SK-N-MC (cell line): ENCODE measurements at regions not wholly inside any gene's neighbourhood (a gene's known extent, or its start where the extent isn't known, plus 50 kb on each side); places are given as distances from the start of the nearest gene placed in this dataset.

Experiments used
- EZH2 ChIP-seq: fragments of 200-600 bp; sonication (generic); IDR thresholded peaks from one replicate; pipeline ENCODE4 v1.6.1; 2017; ENCODE audit warnings: antibody characterized with exemption
- FOXP2 ChIP-seq: optimal IDR thresholded peaks from 2 replicates; pipeline ENCODE3; 2011; ENCODE audit warnings: mild to moderate bottlenecking, moderate library complexity; ENCODE audit not compliant: insufficient read depth; ENCODE audit errors: extremely low read length, control extremely low read depth
- POLR2AphosphoS5 ChIP-seq: IDR thresholded peaks from 2 replicates; pipeline ENCODE4 v1.6.1; 2012; ENCODE audit warnings: mild to moderate bottlenecking, low read depth, low read length, borderline replicate concordance

DNA sequence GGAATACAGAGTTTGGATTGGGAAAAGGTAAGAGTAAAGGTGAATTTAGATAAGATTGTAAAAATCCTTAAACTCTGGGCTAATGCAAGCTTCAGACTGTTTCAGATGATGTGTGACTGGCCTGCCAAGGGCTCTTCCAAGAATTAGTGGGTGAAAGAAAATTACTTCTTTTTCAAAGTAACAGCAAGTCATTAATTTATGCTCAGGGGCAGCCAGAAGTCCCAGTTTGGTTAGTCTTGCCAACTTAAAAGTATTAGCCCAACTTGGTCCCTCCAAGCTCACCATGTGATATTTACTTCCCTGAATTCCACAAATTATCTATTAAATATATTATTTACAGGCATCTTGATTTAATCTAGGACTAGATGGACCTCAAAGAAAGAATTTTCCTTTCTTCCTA lies 947.8 kb downstream of the NR2F1-AS1 start:
- TF ChIP-seq EZH2, result no peak
- TF ChIP-seq POLR2AphosphoS5, result no peak
- no peak for TF ChIP-seq FOXP2
